HCT116 (cell line): ENCODE measurements at regions not wholly inside any gene's neighbourhood (a gene's known extent, or its start where the extent isn't known, plus 50 kb on each side); places are given as distances from the start of the nearest gene placed in this dataset.

Experiments
- ATAC-seq: fragments of 200-7000 bp; cut with Tn5 transposase; 2 replicates; pipeline ENCODE4 v1.9.1; 2020; ENCODE audit warnings: mild to moderate bottlenecking, moderate library complexity
- BruUV-seq: library from RNA; stranded (reverse); fragments of 400-500 nt; replicated peaks from 2 replicates; lab custom pipeline; 2021; lab: Mats Ljungman, UMichigan
- CTCF ChIA-PET: fragments of 300-600 bp; sonication (Branson Sonifier 250); formaldehyde crosslinking; loops from one replicate; lab custom pipeline; 2021; ENCODE audit warnings: antibody characterized with exemption; lab: Charles Lee
- POLR2A ChIA-PET: fragments of 300-600, 350-600 bp; sonication (Branson Sonifier 250); formaldehyde crosslinking; loops from one replicate; lab custom pipeline; 2021; ENCODE audit warnings: antibody characterized with exemption; lab: Charles Lee
- RAD21 ChIA-PET, 2 experiments: fragments of 300-600 bp; sonication (Branson Sonifier 250); formaldehyde crosslinking; loops; one replicate each; lab custom pipeline; 2023; ENCODE audit warnings: low total read pairs in 2 of 2; ENCODE audit not compliant: uncharacterized antibody in 2 of 2, unreplicated experiment in 2 of 2, low non-redundant PET in 1 of 2; lab: Charles Lee
- DNase-seq: peaks from one replicate; pipeline ENCODE4 v3.0.0-alpha.2; 2010; ENCODE audit warnings: low read depth, low spot score
- H2AFZ ChIP-seq: fragments of 200-600 bp; shearing (Covaris generic), sonication (generic); 2 replicates; pipeline ENCODE4 v1.6.1; 2017; ENCODE audit warnings: low read depth, mixed run types, mixed read lengths, antibody characterized with exemption, low read length; ENCODE audit not compliant: poor library complexity, severe bottlenecking
- H3K27ac ChIP-seq: 2 replicates; pipeline ENCODE4 v1.5.1; 2012; ENCODE audit warnings: low read depth, low read length
- H3K27me3 ChIP-seq: fragments of 200-600 bp; sonication (generic); 2 replicates; pipeline ENCODE4 v1.6.1; 2016; ENCODE audit warnings: mixed run types, low read length, mixed read lengths; ENCODE audit not compliant: insufficient read depth
- H3K36me3 ChIP-seq, 2 experiments: fragments of 200-500 bp in 1 of 2; fragments of 200-600 bp in 1 of 2; sonication (Bioruptor generic) in 1 of 2; sonication (generic) in 1 of 2; 2 replicates each; pipeline versions ENCODE4 v1.5.1 to v1.6.1; 2014 to 2016; ENCODE audit warnings: low read length in 2 of 2, inconsistent platforms in 1 of 2, mixed read lengths in 1 of 2, mixed run types in 1 of 2; ENCODE audit not compliant: insufficient read depth in 2 of 2, control insufficient read depth in 1 of 2
- H3K4me1 ChIP-seq, 2 experiments: fragments of 200-600 bp in 1 of 2; sonication (generic) in 1 of 2; 2 replicates each; pipeline versions ENCODE4 v1.5.1 to v1.6.1; 2012 to 2017; ENCODE audit warnings: low read length in 2 of 2, inconsistent platforms in 1 of 2, mild to moderate bottlenecking in 1 of 2, mixed read lengths in 1 of 2, mixed run types in 1 of 2, moderate library complexity in 1 of 2; ENCODE audit not compliant: insufficient read depth in 2 of 2, control insufficient read depth in 1 of 2
- H3K4me2 ChIP-seq: fragments of 200-600 bp; sonication (generic); 2 replicates; pipeline ENCODE4 v1.6.1; 2017; ENCODE audit warnings: mixed run types, low read length, mixed read lengths
- H3K4me3 ChIP-seq, 2 experiments: fragments of 200-600 bp in 1 of 2; sonication (generic) in 1 of 2; replicated peaks in 1 of 2; 2 replicates each; pipeline ENCODE4 v1.5.1; 2011 to 2016; ENCODE audit warnings: low read length in 2 of 2, control low read depth in 1 of 2, low read depth in 1 of 2, mild to moderate bottlenecking in 1 of 2, mixed read lengths in 1 of 2, mixed run types in 1 of 2
- H3K79me2 ChIP-seq: fragments of 200-600 bp; sonication (generic); 2 replicates; pipeline ENCODE4 v1.6.1; 2017; ENCODE audit warnings: mild to moderate bottlenecking, mixed run types, low read length, moderate library complexity, mixed read lengths; ENCODE audit not compliant: insufficient read depth
- H3K9ac ChIP-seq: fragments of 200-600 bp; sonication (generic); 2 replicates; pipeline ENCODE4 v1.6.1; 2016; ENCODE audit warnings: low read length, mixed read lengths
- H3K9me2 ChIP-seq: fragments of 200-600 bp; sonication (generic), shearing (Covaris generic); 2 replicates; pipeline ENCODE4 v1.6.1; 2017; ENCODE audit warnings: mixed run types, mild to moderate bottlenecking, moderate library complexity; ENCODE audit not compliant: insufficient read depth
- H3K9me3 ChIP-seq, 2 experiments: fragments of 200-500 bp in 1 of 2; fragments of 200-600 bp in 1 of 2; sonication (Bioruptor generic) in 1 of 2; sonication (generic) in 1 of 2; 2 replicates each; pipeline ENCODE4 v1.6.1; 2014 to 2017; ENCODE audit warnings: low read length in 2 of 2, mixed read lengths in 2 of 2, inconsistent platforms in 1 of 2, low read depth in 1 of 2, mild to moderate bottlenecking in 1 of 2, mixed run types in 1 of 2, moderate library complexity in 1 of 2; ENCODE audit not compliant: control insufficient read depth in 1 of 2, insufficient read depth in 1 of 2
- H4K20me1 ChIP-seq: fragments of 200-600 bp; sonication (generic), shearing (Covaris generic); 2 replicates; pipeline ENCODE4 v1.6.1; 2017; ENCODE audit warnings: mixed run types, mild to moderate bottlenecking, moderate library complexity; ENCODE audit not compliant: insufficient read depth
- ATF3 ChIP-seq: IDR thresholded peaks from 2 replicates; pipeline ENCODE4 v1.6.1; 2012
- CBX3 ChIP-seq: IDR thresholded peaks from 2 replicates; pipeline ENCODE4 v1.6.1; 2012; ENCODE audit warnings: low read depth
- EGR1 ChIP-seq: IDR thresholded peaks from 2 replicates; pipeline ENCODE4 v1.6.1; 2012; ENCODE audit warnings: low read depth
- ELF1 ChIP-seq: IDR thresholded peaks from 2 replicates; pipeline ENCODE4 v1.6.1; 2012; ENCODE audit warnings: low read depth, borderline replicate concordance
- FOSL1 ChIP-seq: IDR thresholded peaks from 2 replicates; pipeline ENCODE4 v1.6.1; 2012; ENCODE audit warnings: low read depth
- JUND ChIP-seq: IDR thresholded peaks from 2 replicates; pipeline ENCODE4 v1.6.1; 2012
- POLR2A ChIP-seq: IDR thresholded peaks from 2 replicates; pipeline ENCODE4 v1.7.0; 2011; ENCODE audit warnings: borderline replicate concordance; ENCODE audit not compliant: insufficient read depth, insufficient read length; ENCODE audit errors: extremely low read depth
- REST ChIP-seq: IDR thresholded peaks from 2 replicates; pipeline ENCODE4 v1.6.1; 2012; ENCODE audit warnings: low read depth
- SIN3A ChIP-seq: IDR thresholded peaks from 2 replicates; pipeline ENCODE4 v1.6.1; 2012; ENCODE audit warnings: low read depth
- SP1 ChIP-seq: IDR thresholded peaks from 2 replicates; pipeline ENCODE4 v1.6.1; 2012; ENCODE audit warnings: low read depth
- TCF7L2 ChIP-seq: IDR thresholded peaks from 2 replicates; pipeline ENCODE4 v1.7.0; 2011; ENCODE audit warnings: borderline replicate concordance, inconsistent platforms; ENCODE audit not compliant: insufficient read depth, insufficient read length; ENCODE audit errors: extremely low read depth
- YY1 ChIP-seq: IDR thresholded peaks from 2 replicates; pipeline ENCODE4 v1.6.1; 2011; ENCODE audit warnings: low read length, low read depth, moderate library complexity, mild to moderate bottlenecking; ENCODE audit not compliant: insufficient replicate concordance; ENCODE audit errors: extremely low read depth
- ZBTB33 ChIP-seq: IDR thresholded peaks from 2 replicates; pipeline ENCODE4 v1.6.1; 2011; ENCODE audit warnings: mild to moderate bottlenecking, low read length, moderate library complexity; ENCODE audit not compliant: insufficient replicate concordance; ENCODE audit errors: extremely low read depth
- ZFX ChIP-seq: fragments of 450-650 bp; IDR thresholded peaks from 2 replicates; pipeline ENCODE4 v1.6.1; 2017
- ZNF274 ChIP-seq: fragments of 200-500 bp; sonication (Bioruptor generic); IDR thresholded peaks from 2 replicates; pipeline ENCODE4 v1.6.1; 2014; ENCODE audit warnings: mild to moderate bottlenecking, low read depth, low read length, inconsistent platforms
- intact Hi-C: fragments of 100-400 bp; cut with micrococcal nuclease; formaldehyde crosslinking; loops from 2 replicates; pipeline ENCODE4 v1.10.0; 2022
- TF ChIP-seq, protein P1 (sequence below): IDR thresholded peaks from 2 replicates; pipeline ENCODE4 v1.6.1; 2012

DNA sequence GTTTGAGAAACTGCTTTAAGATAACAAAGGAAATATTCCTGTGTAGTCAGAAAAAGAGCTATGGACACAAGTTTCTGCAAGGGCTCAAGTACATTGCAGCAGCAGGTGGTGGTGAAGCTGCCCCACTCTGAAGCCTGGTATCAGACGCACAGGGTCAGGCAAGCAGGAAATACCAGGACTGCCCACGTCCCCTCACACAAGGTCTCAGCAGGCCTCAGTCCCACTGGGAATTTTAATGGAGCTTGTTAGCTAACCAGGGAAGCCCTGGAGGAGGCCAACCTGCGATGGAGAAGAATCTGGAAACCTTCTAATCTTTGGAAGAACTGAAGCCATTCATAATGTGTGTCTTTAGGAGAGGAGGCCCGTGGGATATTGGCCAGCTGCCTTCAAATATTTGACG, 168.3 kb downstream of the UXS1 start (continued):
- TF ChIP-seq YY1 (no peak), CBX3 (no peak), ELF1 (no peak), POLR2A (no peak), ZFX (no peak), EGR1 (no peak)

- H3K4me1 ChIP-seq, result no peaks in the 10 kb centered on the region
- ATAC-seq (no peak), DNase-seq (no peak)
- H2AFZ ChIP-seq, result no peak overlapping the region
- no peak overlapping the region for H3K4me2 ChIP-seq
- ChIA-PET RAD21 (no interaction called here), CTCF (no interaction called here), POLR2A (no interaction called here)
- H4K20me1 ChIP-seq, result no peaks in the 10 kb centered on the region
- no TSS peak for BruUV-seq
- H3K79me2 ChIP-seq, result no peaks in the 10 kb centered on the region
- TF ChIP-seq YY1 (no peak), JUND (no peak), FOSL1 (no peak), ELF1 (no peak), ATF3 (no peak), SP1 (no peak), SIN3A (no peak), REST (no peak), TCF7L2 (no peak), ZNF274 (no peak), ZBTB33 (no peak)
- TF ChIP-seq, protein P1, sequence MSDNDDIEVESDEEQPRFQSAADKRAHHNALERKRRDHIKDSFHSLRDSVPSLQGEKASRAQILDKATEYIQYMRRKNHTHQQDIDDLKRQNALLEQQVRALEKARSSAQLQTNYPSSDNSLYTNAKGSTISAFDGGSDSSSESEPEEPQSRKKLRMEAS, result no peak
- no peak overlapping the region for H3K9ac ChIP-seq
- intact Hi-C loops, result no loop called here
- no peaks in the 10 kb centered on the region for H3K9me2 ChIP-seq
- H3K36me3 ChIP-seq, result no peaks in the 10 kb centered on the region
- H3K27ac ChIP-seq, result no peak overlapping the region
- H3K9me3 ChIP-seq, result no peaks in the 10 kb centered on the region
- no peaks in the 10 kb centered on the region for H3K27me3 ChIP-seq
- no peak overlapping the region for H3K4me3 ChIP-seq
Measured at GRCh38 chr2:106021662-106022028, 172.5 kb downstream of the UXS1 start.
